Midbrain (tissue), 1 donor: ENCODE measurements at regions not wholly inside any gene's neighbourhood (a gene's known extent, or its start where the extent isn't known, plus 50 kb on each side); places are given as distances from the start of the nearest gene placed in this dataset.

Experiments
- DNase-seq: peaks from one replicate; lab custom pipeline; 2025; lab: John Stamatoyannopoulos, UW

- no peak for DNase-seq
Observed at GRCh38 chr1:193348769-193349535, 162.5 kb upstream of the B3GALT2 start.

- no peak for DNase-seq
Observed at GRCh38 chr1:193348091-193348768, 161.8 kb upstream of the B3GALT2 start.

- DNase-seq = no peak
Observed at GRCh38 chr1:193346085-193346484, 159.7 kb upstream of the B3GALT2 start.

- DNase-seq = no peak
Observed at GRCh38 chr1:193342811-193343210, 156.4 kb upstream of the B3GALT2 start.

GRCh38 chr1:193340331-193340730 lies 153.9 kb upstream of the B3GALT2 start:
- DNase-seq = no peak

GRCh38 chr1:193339401-193339800 lies 153.0 kb upstream of the B3GALT2 start:
- DNase-seq = no peak

- DNase-seq = no peak
Observed at GRCh38 chr1:193338194-193338593, 151.8 kb upstream of the B3GALT2 start.

- DNase-seq = no peak
Observed at GRCh38 chr1:193335806-193336428, 149.5 kb upstream of the B3GALT2 start.

- no peak for DNase-seq
Observed at GRCh38 chr1:193333166-193333565, 146.8 kb upstream of the B3GALT2 start.

GRCh38 chr1:193326296-193326695 lies 139.9 kb upstream of the B3GALT2 start:
- no peak for DNase-seq

GRCh38 chr1:193325771-193326170 lies 139.4 kb upstream of the B3GALT2 start:
- DNase-seq = no peak

GRCh38 chr1:193325042-193325441 lies 138.6 kb upstream of the B3GALT2 start:
- no peak for DNase-seq

GRCh38 chr1:193322211-193322610 lies 135.8 kb upstream of the B3GALT2 start:
- no peak for DNase-seq

GRCh38 chr1:193321242-193321840 lies 134.9 kb upstream of the B3GALT2 start:
- no peak for DNase-seq

GRCh38 chr1:193320270-193320669 lies 133.9 kb upstream of the B3GALT2 start:
- DNase-seq = no peak

GRCh38 chr1:193318347-193318746 lies 131.9 kb upstream of the B3GALT2 start:
- DNase-seq = no peak

GRCh38 chr1:193313354-193314140 lies 127.1 kb upstream of the B3GALT2 start:
- no peak for DNase-seq

GRCh38 chr1:193312432-193312831 lies 126.0 kb upstream of the B3GALT2 start:
- DNase-seq = no peak

GRCh38 chr1:193311226-193311948 lies 125.0 kb upstream of the B3GALT2 start:
- DNase-seq = no peak

GRCh38 chr1:193310564-193310963 lies 124.2 kb upstream of the B3GALT2 start:
- no peak for DNase-seq

GRCh38 chr1:193309936-193310475 lies 123.6 kb upstream of the B3GALT2 start:
- no peak for DNase-seq
